ENCODE measurements at regions not wholly inside any gene's neighbourhood (a gene's known extent, or its start where the extent isn't known, plus 50 kb on each side); places are given as distances from the start of the nearest gene placed in this dataset.
A peak's percentile ranks its signal among the peaks of the same experiment; 100 is the strongest.
"Not testable (repeated sequence)": the region's sequence is repeated elsewhere in the genome, so short reads cannot be mapped to it uniquely, and the experiment has no call there.

DNA sequence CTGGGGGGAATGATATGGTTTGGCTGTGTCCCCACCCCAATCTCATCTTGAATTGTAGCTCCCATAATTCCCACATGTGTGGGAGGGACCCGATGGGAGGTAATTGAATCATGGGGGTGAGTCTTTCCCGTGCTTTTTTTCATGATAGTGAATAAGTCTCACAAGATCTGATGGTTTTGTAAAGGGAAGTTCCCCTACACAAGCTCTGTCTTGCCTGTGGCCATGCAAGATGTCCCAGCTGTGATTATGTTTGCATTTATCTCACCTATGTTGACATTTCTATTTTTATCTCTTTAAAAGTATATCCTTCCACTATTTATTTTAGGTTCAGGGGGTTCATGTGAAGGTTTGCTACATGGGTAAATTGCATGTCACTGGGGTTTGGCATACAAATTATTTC is 323.9 kb upstream of the GLI3 start:
- DNase-seq = no peak

DNA sequence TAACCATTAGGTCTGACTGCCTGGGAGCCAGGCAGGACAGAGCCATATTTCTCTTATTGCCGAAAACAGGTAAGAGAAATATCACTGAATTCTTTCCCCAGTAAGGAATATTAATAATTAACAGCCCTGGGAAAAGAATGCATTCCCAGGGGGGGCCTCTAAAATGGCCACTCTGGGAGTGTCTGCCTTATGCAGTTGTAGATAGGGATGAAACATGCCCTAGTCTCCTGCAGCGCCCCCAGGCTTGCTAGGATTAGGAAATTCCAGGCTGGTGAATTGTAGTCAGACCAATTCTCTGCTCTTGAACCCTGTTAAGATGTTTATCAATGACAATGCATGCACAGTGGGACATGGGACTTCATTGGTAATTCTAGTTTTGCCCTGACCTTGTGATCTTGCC is 317.9 kb upstream of the GLI3 start:
- DNase-seq = not testable (repeated sequence)

GRCh38 chr7:42552227-42552626 is 315.2 kb upstream of the GLI3 start:
- no peak for DNase-seq

DNA sequence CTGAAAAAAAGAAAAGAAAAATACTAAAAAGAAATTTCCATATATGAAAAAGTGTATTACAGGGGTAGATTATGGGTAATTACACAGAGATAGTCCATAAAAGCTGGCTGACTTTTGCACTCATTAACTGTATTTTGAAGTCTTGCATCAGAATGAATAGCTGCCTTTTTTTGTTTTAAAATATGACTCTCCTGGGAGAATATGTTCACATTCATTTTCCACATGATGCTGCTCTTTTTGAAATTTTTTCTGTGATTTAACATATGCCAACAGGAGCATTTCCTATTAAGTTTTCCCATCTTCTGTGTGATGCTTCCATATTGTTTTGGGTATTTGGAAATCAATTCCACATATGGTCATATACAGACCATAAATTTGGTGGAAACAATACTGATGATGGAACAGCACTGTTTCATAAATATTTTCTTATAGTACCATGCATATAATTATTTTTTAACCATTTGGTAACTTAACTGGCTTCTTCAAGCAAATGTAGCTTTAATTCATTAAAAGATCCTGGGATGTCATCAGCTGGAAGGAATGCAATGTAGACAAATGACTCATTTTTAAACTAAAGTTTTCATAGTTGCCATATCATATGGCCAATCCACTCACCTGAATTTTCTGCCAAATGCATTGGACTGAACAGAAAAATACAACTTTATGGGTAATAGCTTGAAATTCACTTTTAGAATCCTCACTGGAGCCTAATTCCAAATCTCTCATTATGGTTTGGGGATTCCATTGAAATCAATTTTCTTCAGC is 313.9 kb upstream of the GLI3 start:
- no peak for DNase-seq

DNA sequence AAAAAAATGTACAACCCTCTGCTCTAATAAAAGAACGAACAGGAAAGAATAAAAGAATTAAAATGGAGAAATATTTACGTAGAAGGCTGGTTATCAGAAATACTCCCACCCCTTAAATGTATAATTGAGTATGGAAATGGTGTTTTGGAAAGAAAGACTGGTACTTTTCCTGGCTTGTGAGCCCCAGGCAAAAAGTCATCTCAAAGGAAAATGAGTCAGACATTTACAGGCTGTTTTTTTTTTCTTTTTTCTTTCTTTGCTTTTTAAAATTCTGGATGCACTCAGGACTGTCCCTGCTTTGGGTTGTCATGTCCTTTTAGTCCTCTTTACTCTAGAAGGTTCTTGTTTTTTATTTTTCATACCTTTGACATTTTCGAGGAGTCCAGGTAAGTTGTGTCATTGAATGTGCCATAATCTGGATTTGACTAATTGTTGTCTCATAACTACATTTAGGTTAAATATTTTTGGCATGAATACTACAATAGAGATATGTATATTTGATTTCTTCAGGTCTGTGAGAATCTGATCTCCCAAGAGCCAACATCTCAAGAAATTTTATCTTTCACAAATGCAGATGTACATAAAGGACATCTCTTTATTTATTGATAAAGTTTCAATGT is 313.0 kb upstream of the GLI3 start:
- no peak for DNase-seq

DNA sequence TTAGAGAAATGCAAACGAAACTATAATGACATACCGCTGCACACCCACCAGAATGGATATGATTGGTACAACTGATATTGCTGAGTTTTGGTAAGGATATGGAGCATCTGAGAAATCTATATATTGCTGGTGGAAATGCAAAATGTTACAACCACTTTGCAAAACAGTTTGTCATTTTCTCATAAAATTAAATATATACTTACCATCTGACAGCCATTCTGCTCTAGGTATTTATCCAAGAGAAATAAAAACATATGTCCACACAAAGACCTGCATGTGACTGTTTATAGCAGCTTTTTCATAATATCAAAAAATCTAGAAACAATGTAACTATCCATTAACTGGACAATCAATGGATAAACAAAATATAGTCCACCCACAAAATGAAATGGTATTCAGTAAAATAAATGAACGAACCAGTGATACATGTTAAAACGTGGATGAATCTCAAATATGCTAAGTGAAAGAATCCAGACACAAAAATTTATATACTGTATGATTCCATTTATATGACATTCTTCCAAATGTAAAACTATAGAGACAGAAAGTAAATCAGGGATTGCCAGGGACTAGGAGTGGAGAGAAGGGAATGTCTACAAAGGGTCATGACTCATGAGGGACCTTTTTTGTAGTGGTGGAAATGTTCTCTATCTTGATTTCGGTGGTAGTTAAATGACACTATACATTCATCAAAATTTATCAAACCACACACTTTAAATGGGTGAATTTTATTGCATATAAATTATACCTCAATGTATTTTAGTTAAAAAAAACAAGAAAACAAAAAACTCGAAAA is 312.0 kb upstream of the GLI3 start:
- DNase-seq = no peak

DNA sequence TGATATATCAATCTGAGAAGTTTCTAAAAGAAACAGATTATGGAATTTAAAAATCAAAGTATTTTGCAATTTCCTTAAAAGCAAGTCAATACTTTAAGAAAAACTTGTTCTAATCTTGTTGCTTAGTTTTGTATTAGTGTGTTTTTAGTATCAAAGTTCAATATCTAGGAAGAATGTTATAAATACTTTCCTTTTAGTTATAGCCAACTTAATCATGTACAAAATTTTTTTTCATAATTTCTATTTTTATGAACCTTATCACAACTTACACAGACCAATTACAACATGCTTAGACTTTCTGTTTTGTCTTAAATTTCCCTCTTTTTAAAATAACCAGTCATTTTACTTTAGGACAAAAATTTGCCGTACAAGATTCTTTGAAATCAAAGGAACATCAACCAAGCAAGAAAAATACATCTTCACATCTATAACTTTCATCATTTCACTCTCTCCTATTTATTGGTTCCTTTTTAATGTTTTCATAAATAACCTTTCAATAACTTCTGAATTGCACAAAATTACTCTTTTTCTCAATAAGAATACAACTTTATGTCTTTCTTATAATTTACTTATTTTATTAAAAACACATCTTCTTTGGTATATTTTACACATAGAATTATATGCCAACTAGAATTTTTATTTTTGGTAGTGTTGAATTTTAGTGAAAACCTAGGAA is 308.2 kb upstream of the GLI3 start:
- DNase-seq = no peak

- no peak for DNase-seq
Measured at GRCh38 chr7:42543953-42544352, 306.9 kb upstream of the GLI3 start.

- DNase-seq = not testable (repeated sequence)
Measured at GRCh38 chr7:42542446-42542845, 305.4 kb upstream of the GLI3 start.

- DNase-seq = no peak
Measured at GRCh38 chr7:42534441-42534840, 297.4 kb upstream of the GLI3 start.

DNA sequence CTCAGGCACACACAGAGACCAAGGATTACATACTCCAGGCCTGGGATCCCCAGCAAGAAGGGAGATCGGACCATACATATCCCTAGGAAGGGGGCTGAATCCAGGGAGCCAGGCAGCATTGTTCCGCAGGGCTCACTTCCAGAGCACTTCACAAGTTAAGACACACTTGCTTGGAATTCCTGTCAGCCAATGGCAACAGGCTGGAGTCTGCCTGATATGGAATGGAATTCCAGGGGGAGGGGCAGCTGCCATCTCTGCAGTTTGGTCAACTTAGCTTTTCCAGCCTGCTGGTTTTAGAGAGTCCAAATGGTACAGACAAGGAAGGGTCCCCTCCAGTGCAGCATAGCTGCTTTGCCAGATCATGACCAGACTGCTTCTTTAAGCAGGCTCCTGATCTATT is 290.0 kb upstream of the GLI3 start:
- no peak for DNase-seq

- DNase-seq = no peak
Measured at GRCh38 chr7:42522227-42522991, 285.4 kb upstream of the GLI3 start.

DNA sequence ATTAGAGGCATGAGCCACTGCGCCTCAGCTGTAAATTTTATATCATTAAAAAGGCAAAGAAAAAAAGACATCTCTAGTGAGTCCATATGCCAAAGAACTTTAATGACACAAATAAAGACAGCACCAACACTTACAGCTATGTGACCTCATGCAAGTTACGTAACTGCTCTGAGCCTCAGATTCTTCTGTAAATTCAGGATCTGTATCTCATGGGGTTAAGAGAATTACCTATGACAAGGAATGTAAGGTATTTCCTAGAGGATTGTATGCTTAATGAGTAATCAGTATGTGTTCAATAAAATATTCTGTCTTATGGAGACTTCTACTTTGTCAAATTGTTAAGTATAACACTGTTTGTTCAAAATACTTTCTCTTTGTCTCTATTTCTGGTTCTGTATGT is 274.0 kb upstream of the GLI3 start:
- DNase-seq = no peak

GRCh38 chr7:42506097-42506496 is 269.1 kb upstream of the GLI3 start:
- no peak for DNase-seq

DNA sequence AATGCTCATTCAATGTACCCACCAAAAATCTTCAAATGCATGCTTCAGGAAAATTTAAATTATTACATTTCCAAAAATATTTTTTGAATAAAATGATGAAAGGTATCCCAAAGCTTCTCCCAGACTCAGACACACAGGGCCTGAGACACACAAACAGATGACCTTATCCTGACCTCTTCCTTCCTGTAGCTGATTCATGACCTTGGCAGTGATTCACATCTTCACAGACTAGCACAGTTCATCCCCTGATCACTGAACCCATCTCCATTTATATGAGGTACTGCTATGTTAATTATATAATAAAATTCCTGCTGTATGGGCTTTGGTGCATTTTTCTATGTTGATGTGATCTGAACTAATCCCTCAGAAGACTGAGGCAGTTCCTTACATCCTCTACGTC is 265.0 kb upstream of the GLI3 start:
- DNase-seq = no peak

DNA sequence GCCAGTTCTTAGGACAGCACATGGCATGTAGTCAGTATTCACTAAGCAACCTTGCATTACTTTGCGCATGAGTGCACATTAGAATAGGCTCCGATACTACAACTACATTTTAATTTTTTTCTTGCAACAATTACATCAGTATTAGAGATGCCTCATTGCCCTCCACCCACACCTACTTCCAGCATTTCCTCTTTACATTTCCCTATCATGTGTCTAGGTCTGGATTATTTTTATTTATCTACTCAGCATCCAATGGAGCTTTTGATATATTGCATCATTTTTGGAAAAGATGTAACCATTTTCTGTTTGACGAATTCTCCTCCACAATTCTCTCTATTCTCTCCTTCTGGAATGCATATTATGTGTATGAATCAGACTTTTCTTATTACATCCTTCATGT is 258.2 kb upstream of the GLI3 start:
- DNase-seq = no peak

DNA sequence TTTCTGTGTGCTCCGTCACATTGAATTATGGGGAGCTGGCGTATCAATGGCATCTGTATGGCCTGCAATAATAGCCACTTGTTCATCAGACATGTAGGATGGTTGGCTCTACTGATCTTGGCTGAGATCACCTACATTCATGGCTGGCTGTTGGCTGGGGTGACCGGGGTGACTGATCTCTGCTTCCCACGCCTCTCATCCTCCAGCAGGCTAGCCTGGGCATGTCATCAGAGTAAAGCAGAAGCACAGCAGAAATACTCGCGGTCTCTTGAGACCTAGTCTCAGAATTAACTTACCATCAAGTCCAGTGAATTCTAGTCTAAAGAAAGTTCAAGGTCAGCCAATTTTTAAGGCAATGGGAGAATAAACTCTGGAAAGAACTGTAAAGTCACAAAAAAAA is 257.7 kb upstream of the GLI3 start:
- DNase-seq = no peak

- DNase-seq = no peak
Measured at GRCh38 chr7:42494199-42494710, 257.2 kb upstream of the GLI3 start.

- DNase-seq = peak; percentile 11 to 14
Measured at GRCh38 chr7:42493436-42494198, 256.6 kb upstream of the GLI3 start.

DNA sequence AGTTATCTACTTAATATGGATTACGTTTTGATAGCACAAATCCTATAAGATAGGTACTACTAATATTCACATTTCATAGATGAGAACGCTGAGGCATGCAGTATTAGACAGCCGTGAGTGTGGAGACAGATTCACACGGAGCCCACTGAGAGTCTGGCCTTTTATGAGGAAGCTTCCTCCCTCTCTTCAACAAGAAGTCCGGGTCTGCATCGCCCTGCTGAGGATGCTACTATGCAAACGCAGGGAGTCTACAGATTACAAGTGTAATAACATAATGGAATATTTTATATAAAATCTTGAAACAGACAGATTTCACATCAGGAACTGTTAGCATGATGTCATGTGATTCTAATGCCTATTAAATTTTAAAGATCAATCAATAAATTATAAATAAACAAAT is 255.9 kb upstream of the GLI3 start:
- DNase-seq = no peak

DNA sequence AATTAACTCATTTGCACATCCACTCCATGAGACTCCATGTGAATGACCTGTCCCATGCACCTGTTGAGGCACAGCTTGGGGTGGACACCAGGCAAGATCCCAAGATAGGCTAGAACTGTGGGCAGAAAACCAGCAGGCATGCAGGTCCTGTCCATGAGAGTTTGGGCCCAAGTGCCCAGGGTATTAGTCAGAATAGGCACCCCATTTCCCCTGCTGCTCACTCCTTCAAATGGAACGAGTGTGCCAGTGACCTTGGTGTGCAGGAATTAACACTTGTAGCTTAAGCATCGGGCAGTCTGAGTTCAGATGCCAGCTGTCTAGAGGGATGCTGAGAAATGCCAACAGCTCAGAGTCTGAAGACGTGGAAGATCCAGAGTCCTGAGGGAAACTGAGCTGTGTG is 254.1 kb upstream of the GLI3 start:
- DNase-seq = no peak

GRCh38 chr7:42489299-42489698 is 252.3 kb upstream of the GLI3 start:
- DNase-seq = no peak

All from activated CD4-positive, alpha-beta T cell treated with anti-CD3 and anti-CD28 coated beads, Interleukin-2, amount 50 U/mL, for 48 hours (primary cell).